ENCODE measurements at regions not wholly inside any gene's neighbourhood (a gene's known extent, or its start where the extent isn't known, plus 50 kb on each side); places are given as distances from the start of the nearest gene placed in this dataset.
"Not testable (repeated sequence)": the region's sequence is repeated elsewhere in the genome, so short reads cannot be mapped to it uniquely, and the experiment has no call there.

DNA sequence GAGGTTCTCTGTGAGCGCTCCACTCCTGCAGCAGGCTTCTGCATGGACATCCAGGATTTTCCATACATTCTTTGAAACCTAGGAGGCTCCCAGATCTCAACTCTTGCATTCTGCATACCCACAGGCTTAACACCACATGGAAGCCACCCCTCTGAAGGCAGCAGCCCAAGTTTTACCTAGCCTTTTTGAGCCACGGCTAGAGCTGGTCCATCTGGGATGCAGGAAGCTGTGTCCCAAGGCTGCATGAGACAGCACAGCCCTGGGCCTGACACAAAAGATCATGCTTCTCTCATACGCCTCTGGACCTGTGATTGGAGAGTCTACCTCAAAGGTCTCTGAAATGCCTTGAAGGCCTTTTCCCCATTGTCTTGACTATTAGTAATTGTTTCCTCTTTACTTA, 53.6 kb upstream of the RPRM start:
- H3K9me3 ChIP-seq (replicated peaks) = no peaks in the 10 kb centered on the region
- no peaks in the 10 kb centered on the region for H3K36me3 ChIP-seq
- H3K4me1 ChIP-seq = no peaks in the 10 kb centered on the region
- TF ChIP-seq, protein P1, sequence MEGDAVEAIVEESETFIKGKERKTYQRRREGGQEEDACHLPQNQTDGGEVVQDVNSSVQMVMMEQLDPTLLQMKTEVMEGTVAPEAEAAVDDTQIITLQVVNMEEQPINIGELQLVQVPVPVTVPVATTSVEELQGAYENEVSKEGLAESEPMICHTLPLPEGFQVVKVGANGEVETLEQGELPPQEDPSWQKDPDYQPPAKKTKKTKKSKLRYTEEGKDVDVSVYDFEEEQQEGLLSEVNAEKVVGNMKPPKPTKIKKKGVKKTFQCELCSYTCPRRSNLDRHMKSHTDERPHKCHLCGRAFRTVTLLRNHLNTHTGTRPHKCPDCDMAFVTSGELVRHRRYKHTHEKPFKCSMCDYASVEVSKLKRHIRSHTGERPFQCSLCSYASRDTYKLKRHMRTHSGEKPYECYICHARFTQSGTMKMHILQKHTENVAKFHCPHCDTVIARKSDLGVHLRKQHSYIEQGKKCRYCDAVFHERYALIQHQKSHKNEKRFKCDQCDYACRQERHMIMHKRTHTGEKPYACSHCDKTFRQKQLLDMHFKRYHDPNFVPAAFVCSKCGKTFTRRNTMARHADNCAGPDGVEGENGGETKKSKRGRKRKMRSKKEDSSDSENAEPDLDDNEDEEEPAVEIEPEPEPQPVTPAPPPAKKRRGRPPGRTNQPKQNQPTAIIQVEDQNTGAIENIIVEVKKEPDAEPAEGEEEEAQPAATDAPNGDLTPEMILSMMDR (IDR thresholded peaks at IDR 0.05; ENCODE audit: borderline replicate concordance) = no peak
- no peak overlapping the region for H3K27ac ChIP-seq (replicated peaks)
- no peak for DNase-seq
- H3K27me3 ChIP-seq (ENCODE audit: low read depth) = no peaks in the 10 kb centered on the region
- H3K4me3 ChIP-seq = no peak overlapping the region
- intact Hi-C loops (cut with micrococcal nuclease) = no loop called here

GRCh38 chr2:153533803-153534202, 55.2 kb upstream of the RPRM start:
- H3K4me3 ChIP-seq; H3K4me1 ChIP-seq; H3K27ac ChIP-seq (replicated peaks); H3K36me3 ChIP-seq; H3K27me3 ChIP-seq (ENCODE audit: low read depth); DNase-seq; intact Hi-C loops (cut with micrococcal nuclease); H3K9me3 ChIP-seq (replicated peaks): not testable (repeated sequence)

GRCh38 chr2:153534590-153534989, 56.0 kb upstream of the RPRM start:
- H3K4me1 ChIP-seq; H3K36me3 ChIP-seq; H3K4me3 ChIP-seq; H3K27me3 ChIP-seq (ENCODE audit: low read depth); H3K27ac ChIP-seq (replicated peaks); H3K9me3 ChIP-seq (replicated peaks); DNase-seq; intact Hi-C loops (cut with micrococcal nuclease): not testable (repeated sequence)

GRCh38 chr2:153536115-153536514, 57.6 kb upstream of the RPRM start:
- Histone ChIP-seq H3K27me3 (ENCODE audit: low read depth) (no peaks in the 10 kb centered on the region), H3K9me3 (replicated peaks) (peaks cover 20% of the 10 kb centered on the region), H3K4me1 (no peaks in the 10 kb centered on the region), H3K36me3 (no peaks in the 10 kb centered on the region), H3K27ac (replicated peaks) (no peak overlapping the region), H3K4me3 (no peak overlapping the region)
- intact Hi-C loops (cut with micrococcal nuclease) = no loop called here
- no peak for DNase-seq
- TF ChIP-seq, protein P1 (IDR thresholded peaks at IDR 0.05; ENCODE audit: borderline replicate concordance) = no peak

DNA sequence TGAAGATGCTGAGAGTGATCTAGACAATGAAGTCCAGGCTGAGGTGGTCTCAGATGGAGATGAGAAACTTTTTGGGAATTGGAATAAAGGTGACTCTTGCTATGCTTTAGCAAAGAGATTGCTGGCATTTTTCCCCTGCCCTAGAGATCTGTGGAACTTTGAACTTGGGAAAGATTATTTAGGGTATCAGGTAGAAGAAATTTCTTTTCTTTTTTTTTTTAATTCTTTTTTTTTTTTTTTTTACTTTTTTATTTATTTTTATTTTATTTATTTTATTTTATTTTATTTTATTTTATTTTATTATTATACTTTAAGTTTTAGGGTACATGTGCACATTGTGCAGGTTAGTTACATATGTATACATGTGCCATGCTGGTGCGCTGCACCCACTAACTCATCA, 59.5 kb upstream of the RPRM start:
- intact Hi-C loops (cut with micrococcal nuclease); H3K27ac ChIP-seq (replicated peaks); H3K4me1 ChIP-seq; H3K4me3 ChIP-seq; H3K27me3 ChIP-seq (ENCODE audit: low read depth); DNase-seq; H3K36me3 ChIP-seq: not testable (repeated sequence)
- peaks cover 20% of the 10 kb centered on the region for H3K9me3 ChIP-seq (replicated peaks)

DNA sequence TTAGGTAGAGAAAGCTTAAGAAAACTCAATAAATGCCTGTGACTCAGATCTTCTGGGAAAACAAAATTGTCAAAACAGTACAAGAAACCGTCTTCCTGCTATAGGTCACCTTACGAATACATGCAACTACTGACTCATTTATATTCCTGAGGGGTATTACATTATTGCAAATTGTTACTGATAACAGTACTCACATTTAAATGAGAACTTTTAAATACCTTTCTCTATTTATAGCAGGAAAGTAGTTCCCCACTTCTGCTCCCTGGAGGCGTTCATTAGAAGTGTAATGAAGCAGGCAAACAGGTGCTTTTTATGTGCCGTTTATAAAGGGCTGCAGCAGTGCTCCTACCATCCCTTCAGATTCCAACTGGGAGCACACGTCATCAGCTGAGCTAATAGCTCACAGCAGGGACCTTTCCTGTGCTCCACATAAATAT, 65.1 kb upstream of the RPRM start:
- no peak for DNase-seq
- Histone ChIP-seq H3K4me1 (no peaks in the 10 kb centered on the region), H3K27me3 (ENCODE audit: low read depth) (no peaks in the 10 kb centered on the region), H3K36me3 (no peaks in the 10 kb centered on the region), H3K9me3 (replicated peaks) (peaks cover 13% of the 10 kb centered on the region), H3K27ac (replicated peaks) (no peak overlapping the region), H3K4me3 (no peak overlapping the region)
- intact Hi-C loops (cut with micrococcal nuclease) = no loop called here
- TF ChIP-seq, protein P1 (IDR thresholded peaks at IDR 0.05; ENCODE audit: borderline replicate concordance) = no peak

- intact Hi-C loops (cut with micrococcal nuclease) = no loop called here
- no peaks in the 10 kb centered on the region for H3K9me3 ChIP-seq (replicated peaks)
These were observed 67.8 kb upstream of the RPRM start for GRCh38 chr2:153546358-153546757.

More at GRCh38 chr2:153546358-153546757, 67.8 kb upstream of the RPRM start:
- DNase-seq = no peak
- no peak overlapping the region for H3K27ac ChIP-seq (replicated peaks)
- no peaks in the 10 kb centered on the region for H3K4me1 ChIP-seq
- no peaks in the 10 kb centered on the region for H3K27me3 ChIP-seq (ENCODE audit: low read depth)
- no peak overlapping the region for H3K4me3 ChIP-seq
- H3K36me3 ChIP-seq = no peaks in the 10 kb centered on the region
- TF ChIP-seq, protein P1 (IDR thresholded peaks at IDR 0.05; ENCODE audit: borderline replicate concordance) = no peak
